ENCODE measurements at regions not wholly inside any gene's neighbourhood (a gene's known extent, or its start where the extent isn't known, plus 50 kb on each side); places are given as distances from the start of the nearest gene placed in this dataset.
"Not testable (repeated sequence)": the region's sequence is repeated elsewhere in the genome, so short reads cannot be mapped to it uniquely, and the experiment has no call there.

DNA sequence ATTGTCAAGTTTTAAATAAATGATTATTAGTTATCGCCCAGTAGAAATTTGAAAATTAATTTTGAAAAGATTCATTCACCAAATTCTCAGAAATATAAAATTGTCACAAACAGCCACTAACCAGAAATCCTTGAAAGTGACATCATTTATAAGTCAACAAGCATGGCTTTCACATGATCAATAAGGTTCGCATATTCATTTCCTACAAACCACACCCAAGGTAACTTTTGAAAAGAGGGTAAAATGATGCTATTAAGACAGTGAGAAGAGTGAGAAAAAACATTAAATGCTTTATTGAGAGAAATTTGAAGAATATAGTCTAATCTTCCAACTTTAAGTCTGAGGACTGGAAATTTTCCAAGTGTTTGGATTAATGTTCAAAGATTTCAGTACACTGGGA lies 263.6 kb upstream of the ALCAM start:
- DNase-seq, result no peak

DNA sequence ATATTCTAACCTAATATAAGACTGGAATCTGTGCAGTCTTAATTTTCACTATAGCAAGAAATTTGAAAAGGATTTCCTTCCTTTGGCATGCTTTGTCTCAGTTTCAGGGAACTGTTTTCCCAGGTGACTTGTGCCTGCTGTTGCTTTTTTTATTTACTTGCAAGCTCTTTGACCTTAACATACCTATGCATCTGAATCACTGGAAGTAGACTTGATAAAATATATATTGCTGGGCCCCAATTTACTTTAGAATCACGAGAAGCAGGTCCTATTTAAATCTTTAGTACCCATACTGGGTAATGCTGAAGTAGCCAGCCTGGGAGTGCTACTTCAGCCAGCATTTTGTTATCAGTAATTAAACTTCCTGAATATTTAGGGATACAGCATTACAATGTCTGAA lies 257.9 kb upstream of the ALCAM start:
- DNase-seq, result no peak

DNA sequence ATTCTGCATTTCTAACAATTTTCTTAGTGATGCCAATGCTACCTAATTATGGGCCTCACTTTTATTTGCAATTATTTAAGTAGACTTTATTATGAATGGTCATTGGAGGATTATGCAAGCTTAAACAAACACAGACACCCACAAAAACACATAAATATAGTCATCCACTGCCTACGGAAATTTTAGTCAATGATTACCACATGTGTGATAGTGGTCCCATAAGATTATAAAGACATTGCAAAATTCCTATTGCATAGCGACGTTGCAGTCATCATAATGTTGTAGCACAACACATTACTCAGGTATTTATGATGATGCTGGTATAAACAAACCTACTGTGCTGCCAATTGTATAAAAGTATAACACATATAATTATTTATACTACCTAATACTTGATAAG lies 247.8 kb upstream of the ALCAM start:
- DNase-seq, result no peak

DNA sequence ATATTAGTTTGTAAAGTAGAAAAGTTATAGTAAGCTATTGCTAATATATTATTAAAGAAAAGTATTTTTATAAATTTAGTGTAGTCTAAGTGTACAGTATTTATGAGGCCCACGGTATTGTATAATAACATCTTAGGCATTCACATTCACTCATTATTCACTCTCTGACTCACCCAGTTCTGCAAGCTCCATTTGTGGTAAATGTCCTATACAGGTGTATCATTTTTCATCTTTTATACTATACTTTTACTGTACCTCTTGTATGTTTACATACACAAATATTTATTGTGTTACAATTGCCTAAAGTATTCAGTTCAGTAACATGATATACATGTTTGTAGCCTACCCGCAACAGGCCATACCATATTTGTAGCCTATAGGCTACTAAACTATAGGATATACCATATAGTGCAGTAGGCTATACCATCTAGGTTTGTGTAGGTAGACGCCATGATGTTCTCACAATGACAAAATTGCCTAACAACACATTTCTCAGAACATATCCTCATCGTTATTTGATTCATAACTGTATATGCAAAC lies 246.8 kb upstream of the ALCAM start:
- DNase-seq, result no peak

DNA sequence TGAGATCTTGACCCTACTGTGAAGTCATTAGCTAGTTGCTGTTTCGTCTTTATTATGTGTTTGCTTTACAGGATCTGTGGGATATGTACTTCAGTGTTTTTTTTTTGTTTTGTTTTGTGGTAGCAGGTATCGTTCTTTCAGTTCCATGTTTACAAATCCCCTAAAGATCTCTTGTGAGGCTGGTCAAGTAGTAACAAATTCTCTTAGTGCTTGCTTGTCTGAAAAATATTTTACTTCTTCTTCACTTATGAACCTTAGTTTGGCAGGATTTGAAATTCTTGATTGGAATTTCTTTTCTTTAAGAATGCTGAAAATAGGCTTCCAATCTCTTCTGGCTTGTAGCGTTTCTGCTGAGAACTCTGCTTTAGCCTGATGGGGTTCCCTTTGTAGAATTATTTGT lies 235.8 kb upstream of the ALCAM start:
- DNase-seq, result no peak

DNA sequence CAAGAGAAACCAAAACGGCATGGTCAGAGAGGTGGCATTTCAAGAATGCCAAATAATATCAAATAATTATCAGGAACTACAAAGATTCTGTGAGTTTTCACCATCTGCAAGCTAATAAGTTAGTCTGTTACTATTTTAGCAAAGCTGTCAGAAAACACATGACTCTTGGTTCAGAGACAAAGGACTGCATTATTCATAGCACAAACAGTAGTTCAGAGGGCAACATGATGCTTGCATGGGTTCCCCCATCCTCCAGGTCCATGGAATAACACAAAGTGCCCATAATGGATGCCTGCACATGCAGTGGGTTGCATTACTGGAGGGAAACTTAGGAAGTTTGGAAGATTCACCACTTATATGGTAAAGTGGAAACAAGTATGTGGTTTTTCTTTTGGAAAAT lies 228.8 kb upstream of the ALCAM start:
- no peak for DNase-seq

DNA sequence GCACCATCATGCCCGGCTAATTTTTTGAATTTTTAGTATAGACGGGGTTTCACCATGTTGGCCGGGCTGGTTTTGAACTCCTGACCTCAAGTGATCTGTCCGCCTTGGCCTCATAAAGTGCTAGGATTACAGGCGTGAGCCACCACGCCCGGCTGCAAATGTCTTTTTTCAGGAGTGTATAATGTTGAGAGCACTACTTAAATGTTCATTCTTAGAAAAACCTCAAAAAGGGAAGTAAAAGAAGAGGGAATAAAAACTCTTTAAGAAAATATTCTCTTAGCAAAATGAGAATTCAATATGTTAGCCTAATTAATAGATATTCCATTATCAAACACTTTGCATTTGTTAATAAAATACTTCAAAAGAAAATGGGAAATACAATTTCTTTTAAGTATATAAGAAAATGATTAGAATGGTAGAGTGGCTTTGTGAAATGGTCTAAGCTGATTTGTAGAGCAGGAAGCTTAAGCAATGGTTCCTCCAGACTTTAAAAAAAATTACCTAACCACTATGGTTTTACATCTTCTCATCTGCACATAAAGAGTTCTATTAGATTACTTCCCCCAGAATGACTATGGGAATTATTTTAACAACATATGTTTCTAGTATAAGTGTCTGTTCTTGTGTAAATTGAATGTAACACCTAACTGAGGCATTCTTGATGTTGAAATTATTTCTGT lies 226.7 kb upstream of the ALCAM start:
- DNase-seq, result no peak

DNA sequence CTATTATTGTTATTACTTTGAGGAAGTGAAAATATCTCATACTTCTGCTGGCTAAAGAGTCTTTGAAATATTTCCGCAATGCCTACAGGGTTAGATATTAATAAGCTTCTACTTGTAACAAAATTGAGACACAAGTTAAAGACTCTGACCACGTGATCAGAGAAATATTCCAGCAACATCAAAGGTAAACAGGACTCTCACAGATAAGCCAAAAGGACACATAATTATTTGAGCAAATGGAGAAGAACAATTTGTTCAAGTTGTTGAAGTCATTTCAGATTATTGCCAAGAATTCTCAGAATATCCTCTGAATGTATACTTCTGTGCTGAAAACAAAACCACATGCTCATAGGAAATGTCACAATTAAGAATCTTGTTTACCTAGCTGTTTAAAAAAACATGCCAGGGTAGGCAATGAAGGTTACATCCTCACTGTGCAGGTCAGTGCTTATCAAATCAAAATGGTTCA lies 225.8 kb upstream of the ALCAM start:
- no peak for DNase-seq

DNA sequence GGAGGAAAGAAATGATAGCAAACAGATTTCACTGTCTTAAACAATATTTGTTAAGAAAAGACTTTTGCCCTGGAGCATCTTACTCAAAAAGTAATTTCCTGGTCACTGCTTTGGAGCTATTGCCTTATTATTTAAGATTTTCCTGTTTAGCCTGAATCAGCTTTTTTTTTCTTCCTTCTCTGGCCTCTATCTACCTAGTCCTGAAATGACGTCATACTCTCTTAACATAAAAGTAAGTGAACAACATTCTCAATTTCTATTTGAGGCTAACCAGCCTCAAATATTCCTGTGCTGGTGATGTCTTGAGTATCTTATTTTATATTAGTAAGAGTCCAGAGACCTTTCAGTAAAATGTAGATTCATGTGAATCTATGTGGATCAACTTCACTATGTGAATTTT lies 221.9 kb upstream of the ALCAM start:
- no peak for DNase-seq

DNA sequence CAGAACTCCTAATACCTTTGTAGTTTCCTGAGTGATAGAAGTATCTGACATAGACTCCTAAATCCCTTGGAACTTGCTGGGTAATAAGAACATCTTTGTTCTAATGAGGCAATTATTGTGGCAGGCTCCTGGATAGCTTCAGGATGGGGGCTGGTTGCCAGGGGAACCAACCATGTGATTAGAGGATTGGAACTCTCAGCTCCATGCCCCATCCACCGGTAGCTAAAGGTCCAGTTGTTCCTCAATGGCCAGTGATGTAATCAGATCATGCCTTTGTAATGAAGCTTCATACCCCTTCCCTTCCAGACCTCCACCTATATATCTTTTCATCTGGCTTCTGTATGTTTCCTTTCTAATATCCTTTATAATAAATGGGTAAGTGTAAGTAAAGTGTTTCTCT lies 221.2 kb upstream of the ALCAM start:
- no peak for DNase-seq

DNA sequence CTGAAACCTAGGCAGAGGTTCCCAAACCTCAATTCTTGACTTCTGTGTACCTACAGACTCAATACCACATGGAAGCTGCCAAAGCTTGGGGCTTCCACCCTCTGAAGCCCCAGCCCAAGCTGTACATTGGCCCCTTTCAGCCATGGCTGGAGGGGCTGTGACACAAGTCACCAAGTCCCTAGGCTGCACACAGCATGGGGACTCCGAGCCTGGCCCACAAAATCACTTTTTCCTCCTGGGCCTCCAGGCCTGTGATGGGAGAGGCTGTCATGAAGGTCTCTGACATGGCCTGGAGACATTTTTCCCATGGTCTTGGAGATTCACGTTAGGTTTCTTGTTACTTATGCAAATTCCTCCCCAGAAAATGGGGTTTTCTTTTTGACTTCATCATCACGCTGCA lies 217.5 kb upstream of the ALCAM start:
- not testable (repeated sequence) for DNase-seq

DNA sequence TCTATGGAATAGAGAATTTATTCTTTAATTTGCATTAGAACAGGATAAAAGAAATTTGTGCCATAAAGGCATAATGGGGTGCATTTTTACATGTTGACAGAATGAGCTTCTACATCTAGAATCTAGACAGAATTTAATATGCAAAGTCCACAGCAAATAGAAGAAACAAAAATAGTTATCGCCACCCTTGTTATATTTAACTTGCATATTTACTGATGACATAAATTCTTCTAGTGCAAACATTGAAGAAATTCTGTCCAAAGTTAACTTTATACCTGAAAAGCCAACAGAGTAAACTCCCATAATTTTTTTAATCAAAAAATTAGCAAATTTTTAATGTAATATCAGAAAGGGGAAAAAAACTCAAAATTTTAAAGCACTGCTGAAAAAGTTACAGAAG lies 213.7 kb upstream of the ALCAM start:
- DNase-seq, result no peak

DNA sequence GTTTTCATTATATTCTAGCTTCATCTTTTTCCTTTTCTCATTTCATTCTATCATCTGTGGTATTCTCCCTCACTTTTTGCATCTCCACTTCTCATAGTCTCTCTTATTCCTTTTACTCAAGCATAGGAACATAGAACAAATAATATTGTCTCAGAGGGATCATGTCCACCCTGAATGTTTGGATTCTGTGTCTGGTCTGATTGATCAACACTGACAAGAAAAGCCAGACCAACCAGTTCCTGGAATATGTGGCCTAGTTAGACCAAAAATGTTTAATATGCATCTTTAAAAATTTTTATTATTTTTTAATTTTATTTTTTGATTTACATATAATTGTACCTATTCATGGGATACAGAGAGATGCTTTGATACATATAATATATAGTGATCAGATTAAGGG lies 212.0 kb upstream of the ALCAM start:
- no peak for DNase-seq

DNA sequence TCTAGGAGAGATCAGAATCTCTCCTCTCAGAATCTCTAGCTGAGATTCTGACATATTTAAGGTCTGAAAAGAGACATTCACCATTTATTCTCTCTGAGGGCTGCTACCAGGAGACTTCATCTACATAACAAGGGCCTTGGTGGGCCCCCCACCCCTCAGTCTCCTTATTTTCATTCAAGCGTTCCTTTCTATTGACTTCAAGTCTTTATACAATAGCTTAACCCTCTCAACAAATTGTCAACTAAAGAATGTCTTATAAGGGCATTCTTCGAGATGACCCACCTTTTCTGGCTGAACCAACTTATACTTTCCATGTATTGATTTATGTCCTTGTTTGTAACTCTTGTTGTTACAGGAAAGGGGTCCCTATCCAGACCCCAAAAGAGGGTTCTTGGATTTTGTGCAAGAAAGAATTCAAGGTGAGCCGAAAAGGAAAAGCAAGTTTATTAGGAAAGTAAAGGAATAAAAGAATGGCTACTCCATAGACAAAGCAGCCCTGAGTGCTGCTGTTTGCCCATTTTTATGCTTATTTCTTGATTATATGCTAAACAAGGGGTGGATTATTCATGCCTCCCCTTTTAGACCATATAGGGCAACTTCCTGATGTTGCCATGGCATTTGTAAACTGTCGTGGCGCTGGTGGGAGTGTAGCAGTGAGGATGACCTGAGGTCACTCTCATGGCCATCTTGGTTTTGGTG lies 209.5 kb upstream of the ALCAM start:
- no peak for DNase-seq

DNA sequence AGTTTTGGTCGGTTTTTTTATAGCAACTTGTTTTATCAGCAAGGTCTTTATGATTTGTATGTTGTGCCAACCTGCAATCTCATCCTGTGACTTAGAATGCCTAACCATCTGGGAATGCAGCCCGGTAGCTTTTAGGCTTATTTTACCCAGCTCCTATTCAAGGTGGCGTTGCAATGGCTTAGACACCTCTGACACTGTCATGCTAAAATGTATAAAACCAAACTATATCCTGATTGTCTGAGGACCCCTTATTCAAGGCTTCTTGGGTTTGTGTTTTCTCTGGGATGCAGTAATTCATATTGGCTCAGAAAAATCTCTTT lies 209.0 kb upstream of the ALCAM start:
- DNase-seq, result no peak

DNA sequence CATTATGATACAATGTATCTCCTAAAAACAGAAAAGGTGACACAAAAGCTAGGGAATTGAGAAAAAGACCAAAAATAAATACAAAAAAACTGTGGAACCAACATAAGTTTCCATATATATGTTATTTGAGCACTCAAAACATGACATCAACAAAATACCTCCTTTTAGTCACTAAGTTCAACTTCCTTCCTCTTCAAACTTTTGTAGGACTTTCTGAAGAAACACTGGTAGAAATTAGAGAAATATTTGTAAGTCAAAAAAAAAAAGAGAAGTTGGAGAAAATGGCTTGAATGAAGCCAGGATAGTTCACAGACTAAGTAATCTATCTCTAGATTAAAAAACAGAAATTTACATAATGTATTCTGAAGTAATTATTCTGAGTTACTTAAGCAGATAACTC lies 208.4 kb upstream of the ALCAM start:
- no peak for DNase-seq

DNA sequence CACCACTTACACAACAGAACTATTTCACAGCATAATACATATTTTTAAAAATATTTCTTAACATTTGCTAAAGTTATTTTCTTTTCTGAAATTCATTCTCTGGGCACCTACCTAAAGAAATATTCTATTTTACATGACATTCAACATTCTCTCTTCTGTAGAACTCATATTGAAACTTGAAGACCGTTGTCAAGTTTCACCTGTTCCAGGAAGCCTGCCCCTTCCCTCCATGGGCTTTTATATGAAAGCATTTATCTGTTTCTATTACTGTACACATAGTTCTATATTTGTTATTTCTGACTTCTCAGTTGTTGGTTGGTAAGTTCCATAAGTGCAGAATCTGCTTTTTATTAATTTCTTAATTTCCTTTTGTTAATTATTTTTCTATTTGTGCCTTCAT lies 204.3 kb upstream of the ALCAM start:
- no peak for DNase-seq

DNA sequence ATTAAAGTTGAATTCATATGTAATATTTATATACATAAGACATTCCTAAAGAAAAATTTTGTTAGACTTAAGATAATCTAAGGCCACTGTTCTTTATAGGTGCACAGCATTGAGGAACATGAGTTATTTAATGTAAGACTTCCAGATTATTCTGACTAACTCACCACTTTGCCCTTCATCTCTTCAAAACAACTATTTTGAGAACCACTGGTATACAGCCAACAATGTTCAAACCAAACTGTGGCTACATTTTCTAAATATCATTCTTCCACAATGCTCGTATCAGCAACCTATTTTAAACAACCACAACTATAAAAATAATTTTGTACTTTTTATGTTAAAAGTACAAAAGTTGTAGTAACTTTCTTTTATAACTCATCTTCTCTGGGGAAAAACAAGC lies 199.8 kb upstream of the ALCAM start:
- no peak for DNase-seq

DNA sequence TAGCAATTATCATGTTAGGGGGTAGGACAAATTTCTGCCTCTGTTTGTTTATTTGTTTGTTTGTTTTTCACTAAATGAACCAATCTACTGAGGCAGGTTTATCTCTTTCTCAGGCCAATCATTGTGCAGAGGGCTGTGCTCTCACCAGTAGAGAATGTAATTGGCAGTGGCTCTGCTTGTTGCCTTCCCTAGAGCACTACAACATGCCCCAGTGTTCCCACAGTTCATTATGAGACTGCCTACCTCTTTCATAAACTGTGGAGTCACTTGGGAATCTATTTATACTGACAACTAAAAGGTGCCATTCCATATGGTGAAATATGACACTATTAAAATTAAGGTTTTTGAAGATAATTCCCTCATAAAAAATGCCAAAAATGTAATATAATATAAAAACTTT lies 196.3 kb upstream of the ALCAM start:
- no peak for DNase-seq

DNA sequence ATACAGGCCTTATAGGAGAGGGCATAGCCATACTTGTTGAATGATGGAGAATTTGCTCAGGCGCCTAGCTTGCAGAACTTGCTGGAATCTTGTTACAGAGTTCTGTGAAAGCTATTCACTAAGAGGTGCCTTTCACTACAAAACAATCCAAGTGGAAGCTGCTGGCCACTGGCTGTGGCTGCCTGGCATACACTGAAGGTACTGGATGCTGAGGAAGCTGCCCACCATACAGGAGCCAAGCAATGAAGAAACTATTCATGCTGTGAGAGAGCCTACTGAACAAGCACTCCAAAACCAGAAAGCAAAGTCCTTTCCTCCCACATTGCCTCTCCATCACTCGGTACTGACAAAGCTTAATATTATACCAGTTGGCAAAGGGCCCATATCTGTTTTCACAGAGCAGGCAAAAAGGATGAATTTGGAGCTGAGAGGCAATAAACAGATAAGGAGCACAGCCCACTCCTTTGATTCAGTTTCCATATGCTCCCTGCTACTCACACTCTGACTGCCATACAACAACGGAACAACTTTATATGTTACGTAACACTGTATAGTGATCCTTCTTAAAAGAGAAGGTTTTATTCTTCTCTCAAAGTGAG lies 192.6 kb upstream of the ALCAM start:
- no peak for DNase-seq

DNA sequence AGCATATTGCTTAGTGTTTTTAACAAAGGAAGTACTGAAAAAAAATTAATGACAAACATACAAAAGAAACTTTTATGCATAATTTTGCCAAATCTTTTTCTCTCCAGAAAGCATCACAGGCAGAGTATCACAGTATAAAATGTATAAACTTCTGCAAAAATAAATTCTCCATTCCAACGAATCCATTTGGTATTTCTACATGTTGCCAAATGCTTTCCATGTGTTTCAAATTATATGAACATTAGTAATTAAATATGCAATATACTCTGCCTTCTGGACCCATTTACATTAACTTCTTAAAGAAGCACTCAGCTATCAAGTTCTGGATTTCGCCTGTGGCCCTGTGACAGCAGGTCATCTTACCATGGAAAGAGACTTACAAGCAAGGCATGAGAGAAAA lies 189.1 kb upstream of the ALCAM start:
- no peak for DNase-seq

DNA sequence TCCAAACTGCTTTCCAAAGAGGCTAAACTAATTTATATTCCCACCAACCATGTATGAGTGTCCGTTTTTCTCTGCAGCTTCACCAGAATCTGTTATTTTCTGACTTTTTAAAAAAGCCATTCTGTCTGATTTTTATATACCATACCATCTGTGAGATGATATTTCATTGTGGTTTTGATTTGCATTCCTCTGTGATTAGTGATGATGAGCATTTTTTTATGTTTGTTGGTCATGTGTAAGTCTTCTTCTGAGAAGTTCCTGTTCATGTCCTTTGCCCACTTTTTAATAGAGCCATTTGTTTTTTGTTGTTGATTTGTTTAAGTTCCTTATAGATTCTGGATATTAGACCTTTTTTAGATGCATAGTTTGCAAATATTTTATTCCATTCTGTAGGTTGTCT lies 179.4 kb upstream of the ALCAM start:
- DNase-seq, result no peak

DNA sequence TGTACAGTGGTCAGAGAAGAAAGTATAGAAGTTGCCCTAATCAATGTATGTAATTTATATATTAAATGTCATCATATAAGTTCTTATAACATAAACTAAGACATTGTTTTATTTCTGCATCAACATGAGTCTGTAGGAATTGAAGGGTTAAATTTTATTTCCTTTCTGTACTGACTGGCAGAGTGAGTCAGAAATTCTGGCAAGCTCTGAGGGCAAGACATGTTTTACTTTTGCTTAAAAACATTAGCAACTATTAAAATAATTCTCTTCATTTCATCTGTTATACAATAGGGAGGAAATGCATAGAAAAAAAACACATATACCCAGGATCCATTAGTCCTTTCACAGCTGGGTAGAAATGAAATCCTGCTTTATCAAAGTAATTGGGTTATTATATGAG lies 171.4 kb upstream of the ALCAM start:
- DNase-seq, result no peak

DNA sequence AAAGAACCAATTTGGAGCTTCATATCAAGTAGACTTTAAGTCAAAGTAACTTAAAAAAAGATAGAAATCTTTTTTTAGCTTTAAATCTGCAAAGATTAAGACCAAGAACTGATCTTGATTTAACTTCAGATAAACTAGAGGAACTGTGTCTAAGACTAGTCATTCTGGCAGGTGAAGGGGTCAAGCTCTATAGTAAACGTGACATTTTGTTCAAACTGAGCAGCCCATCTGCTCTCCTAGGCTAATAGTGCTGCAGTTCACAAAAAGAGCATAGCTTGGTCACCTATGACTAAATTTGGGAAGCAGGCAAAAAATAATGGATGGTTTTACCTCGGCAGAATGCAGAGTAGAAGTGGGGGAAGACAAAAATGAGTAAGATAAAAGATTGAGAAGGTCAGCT lies 168.8 kb upstream of the ALCAM start:
- DNase-seq, result no peak

DNA sequence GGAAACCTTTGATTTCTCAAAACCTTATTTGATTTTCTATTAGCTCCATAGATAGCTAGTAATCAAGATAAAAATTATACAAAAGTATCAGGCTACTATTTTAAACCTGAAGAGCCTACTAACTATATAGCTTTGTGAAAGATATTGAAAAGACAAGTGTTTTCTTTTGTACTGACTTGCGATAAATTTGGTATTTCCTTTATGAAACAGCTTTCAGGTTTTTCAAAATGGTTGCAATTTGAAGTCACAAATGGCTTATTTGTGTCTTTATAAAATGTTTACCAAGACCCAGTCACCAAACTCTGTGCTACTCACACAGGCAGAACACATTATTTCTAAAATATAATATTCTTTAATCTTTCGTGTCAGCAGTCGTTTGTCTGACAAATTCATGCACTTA lies 167.5 kb upstream of the ALCAM start:
- DNase-seq, result no peak

All from activated gamma-delta T cell treated with Interleukin-2 at 50 U/mL for 16 hours (primary cell).